ENCODE measurements at regions not wholly inside any gene's neighbourhood (a gene's known extent, or its start where the extent isn't known, plus 50 kb on each side); places are given as distances from the start of the nearest gene placed in this dataset.
"Not testable (repeated sequence)": the region's sequence is repeated elsewhere in the genome, so short reads cannot be mapped to it uniquely, and the experiment has no call there.

DNA sequence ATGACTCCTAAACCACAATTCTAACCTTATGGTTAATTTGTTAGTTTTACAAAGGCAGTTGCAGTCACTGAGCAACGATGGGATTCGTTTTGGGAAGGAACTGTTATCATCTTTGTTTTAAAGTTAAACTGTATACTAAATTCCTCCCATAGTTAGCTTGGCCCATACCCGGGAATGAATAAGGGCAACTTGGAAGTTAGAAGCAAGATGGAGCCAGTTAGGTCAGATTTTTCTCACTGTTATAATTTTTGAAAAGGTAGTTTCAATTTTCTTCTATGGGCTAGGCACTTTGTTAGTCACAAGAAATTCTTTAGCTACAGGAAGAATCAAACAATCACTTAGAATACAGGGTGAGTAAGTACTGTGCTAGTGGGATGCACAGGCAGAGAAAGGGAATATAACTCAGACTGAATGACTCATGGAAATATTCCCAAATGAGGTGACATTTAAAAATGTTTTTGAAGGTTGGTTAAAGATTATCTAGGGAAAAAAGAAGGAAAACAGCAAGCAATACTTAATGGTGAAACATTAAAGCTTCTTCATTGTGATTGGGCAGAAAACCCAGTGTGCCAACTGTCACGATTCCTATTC lies 153.6 kb downstream of the MAGEB17 start:
- DNase-seq (ENCODE audit: low read depth), result no peak

DNA sequence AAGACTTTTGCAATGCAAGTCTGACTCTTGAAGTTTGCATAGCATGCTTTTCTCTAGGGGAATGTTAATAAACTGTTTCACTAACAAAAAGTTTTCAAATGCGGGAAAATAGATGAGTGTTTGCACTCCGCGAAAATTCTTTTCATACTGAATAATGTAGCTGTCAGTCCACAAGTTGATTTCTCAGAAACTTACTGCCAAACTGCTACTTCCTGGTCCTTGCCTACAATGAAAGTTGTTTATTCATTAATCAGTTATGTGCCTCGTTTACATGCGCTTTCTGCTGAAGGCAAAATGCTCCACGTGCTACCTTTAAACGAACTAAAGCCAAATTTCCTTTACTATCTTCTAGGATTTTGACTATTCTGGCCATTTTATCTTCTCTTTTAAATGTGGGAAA lies 166.2 kb downstream of the MAGEB17 start:
- no peak for DNase-seq (ENCODE audit: low read depth)

DNA sequence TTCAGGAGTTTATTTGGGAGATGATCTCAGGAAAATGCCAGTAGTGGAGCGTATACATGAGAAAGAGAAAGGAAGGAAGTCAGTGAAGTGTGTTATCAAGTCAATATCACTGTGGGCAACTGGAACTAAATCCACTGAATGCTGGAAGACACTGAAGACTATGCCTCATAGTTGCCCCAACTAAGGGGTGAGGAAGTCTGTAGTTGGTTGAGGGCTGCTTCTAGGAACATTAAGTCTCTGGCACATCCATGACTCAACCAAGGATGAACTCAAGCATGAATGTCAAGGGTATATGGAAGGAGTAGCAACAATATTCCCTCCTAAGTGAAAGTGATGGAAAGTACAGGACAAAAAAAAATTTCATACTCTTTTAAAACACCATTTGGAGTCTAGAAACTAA lies 167.9 kb downstream of the MAGEB17 start:
- DNase-seq (ENCODE audit: low read depth), result no peak

DNA sequence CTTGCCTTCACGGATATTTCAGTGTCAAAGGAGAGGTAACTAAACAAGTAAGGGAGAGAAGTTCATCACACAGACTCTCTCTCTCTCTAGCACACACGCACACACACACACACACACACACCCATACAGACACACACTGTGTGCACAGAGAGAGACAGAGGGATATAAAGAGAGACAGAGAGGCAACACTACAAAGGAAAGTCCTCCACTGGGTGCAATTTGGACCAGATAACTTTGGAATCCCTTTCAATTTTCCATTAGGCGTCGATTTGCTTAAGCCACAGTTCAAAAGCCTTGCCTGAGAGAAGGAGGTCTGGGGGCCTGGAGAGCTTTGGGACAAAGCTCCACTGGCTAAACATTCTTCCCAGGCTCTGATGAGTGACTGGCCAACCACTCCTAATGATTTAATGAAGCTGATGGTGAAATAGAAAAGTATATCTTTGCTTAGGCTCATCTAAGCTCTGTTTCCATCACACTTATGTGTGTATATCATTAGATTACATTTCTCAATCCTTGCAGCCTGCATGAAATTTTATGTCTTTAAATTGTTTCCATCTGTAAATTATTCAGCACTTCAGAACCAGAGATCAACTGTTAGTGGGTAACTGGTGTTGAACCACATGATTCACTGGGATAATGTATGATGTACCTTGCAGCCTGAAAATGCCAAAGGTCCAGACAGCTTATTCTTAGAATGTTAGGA lies 180.8 kb downstream of the MAGEB17 start:
- DNase-seq (ENCODE audit: low read depth), result no peak

DNA sequence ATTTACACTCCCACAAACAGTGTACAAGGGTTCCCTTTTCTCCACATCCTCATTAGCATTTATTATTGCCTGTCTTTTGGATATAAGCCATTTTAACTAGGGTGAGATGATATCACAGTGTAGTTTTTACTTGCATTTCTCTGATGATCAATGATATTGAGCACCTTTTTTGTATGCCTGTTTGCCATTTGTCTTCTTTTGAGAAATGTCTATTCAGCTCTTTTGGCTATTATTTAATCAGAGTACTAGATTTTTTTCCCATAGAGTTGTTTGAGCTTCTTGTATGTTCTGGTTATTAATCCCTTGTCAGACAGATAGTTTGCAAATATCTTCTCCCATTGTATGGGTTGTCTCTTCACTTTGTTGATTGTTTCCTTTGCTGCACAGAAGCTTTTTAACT lies 190.6 kb downstream of the MAGEB17 start:
- DNase-seq (ENCODE audit: low read depth), result no peak

DNA sequence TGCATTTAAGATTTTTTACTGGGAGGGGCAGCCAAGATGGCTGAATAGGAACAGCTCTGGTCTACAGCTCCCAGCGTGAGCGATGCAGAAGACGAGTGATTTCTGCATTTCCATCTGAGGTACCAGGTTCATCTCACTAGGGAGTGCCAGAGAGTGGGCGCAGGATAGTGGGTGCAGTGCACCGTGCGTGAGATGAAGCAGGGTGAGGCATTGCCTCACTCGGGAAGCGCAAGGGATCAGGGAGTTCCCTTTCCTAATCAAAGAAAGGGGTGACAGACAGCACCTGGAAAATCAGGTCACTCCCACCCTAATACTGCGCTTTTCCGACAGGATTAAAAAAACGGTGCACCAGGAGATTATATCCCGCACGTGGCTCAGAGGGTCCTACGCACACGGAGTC lies 192.8 kb downstream of the MAGEB17 start:
- DNase-seq (ENCODE audit: low read depth), result not testable (repeated sequence)

DNA sequence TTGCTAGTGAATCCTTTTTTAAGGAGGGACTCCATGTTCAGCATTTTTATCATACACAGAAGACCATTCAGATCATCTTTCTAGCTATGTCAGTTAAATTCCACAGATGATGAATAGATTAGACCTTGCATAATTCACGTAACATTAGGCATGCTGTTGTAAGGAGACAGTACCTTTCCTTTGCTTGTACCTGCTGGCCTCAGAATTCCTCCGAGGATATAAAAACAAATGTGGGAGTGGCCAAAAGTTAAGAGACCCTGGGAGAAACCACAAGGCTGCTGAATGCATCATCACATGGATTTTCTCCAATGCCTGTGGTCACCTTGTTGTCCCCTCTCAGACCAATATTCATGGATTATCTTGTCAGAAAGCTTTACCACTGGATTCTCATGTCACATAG lies 201.4 kb downstream of the MAGEB17 start:
- DNase-seq (ENCODE audit: low read depth), result no peak

DNA sequence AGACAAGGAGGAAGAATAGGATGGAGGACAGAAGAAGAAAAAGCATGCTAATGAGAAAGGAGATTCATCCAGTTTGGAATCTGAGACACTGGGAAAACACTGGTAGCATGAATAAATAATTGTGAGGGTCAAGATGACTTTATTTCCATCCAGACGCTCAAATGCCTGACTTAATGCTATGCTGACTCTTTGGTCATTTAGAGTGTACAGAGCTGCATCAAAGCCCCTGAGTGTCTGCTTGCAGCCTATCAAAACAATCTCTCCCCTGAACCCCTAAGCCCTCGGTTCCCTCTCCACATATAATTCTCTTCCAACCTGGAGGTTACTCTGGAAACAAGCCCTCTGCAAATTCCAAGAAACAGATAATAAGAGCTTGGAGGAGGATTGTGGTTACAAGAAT lies 208.8 kb downstream of the MAGEB17 start:
- DNase-seq (ENCODE audit: low read depth), result no peak

DNA sequence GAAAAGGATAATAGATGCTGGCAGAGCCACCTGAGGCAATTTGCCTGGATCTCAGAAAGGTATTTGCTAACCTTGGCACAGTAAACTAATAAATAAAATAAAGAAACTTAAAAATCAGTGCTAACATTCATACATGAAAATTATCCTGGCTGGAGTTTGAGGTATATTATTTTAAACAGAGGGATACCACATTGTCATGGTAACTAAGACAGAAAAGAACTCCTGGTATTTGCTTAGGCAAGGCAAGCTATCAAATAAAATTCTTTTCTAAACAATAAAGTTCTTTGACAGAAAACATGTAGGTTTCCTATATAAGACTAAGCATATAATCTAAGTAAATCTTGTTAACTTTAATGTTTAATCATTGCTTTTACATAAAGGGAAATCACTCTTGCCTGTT lies 218.8 kb downstream of the MAGEB17 start:
- DNase-seq (ENCODE audit: low read depth), result no peak

DNA sequence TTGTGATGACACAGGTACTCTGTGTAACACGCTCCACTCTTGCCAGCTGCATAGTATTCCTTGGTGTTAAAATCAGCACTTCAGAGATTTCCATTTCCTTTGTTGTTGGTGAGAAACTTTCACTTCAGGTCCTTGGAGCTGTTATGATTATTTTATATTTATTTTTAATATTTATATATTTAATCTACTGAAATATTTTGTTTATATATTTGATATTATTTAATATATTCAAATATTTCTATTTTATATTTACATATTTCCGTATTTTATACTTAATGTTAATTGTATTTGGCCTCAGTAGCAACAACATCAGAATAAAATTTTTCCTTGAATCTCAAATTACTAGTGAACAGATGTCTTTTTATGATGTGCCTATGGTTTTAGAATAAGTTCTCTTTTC lies 225.3 kb downstream of the MAGEB17 start:
- DNase-seq (ENCODE audit: low read depth), result no peak

DNA sequence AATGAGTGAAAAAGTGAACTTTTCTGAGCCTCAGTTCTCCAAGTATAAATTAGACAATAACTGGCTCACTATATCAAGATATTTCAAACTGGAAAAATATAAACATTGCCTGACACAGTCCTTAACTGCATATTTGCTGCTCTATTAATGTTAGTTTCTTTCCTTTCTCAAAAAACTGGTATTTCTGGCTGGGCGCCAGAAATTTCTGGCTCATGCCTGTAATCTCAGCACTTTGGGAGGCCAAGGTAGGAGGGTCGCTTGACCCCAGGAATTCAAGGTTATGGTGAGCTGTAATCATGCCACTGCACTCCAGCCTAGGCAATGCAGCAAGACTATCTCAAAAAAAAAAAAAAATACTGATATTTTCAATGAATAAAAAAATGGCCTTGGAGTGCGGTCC lies 227.0 kb downstream of the MAGEB17 start:
- DNase-seq (ENCODE audit: low read depth), result no peak

DNA sequence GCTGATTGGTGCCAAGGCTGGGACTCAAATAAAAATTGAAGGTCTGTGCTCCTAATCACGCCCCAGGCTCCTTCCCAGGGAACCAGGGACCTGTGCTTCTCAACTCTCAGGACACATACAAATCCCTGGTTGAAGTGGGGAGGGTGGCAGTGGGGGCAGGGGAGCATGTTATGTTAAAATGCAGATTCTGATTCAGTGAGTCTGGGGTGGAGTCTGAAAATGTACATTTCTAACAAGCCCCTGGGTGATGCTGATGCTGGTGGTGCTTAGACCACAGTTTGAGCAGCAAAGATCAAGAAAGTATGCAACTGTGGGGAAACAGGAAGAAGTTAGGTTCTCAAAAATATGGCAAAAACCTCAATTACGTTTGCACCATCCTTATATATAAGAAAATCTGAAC lies 236.5 kb downstream of the MAGEB17 start:
- DNase-seq (ENCODE audit: low read depth), result no peak

DNA sequence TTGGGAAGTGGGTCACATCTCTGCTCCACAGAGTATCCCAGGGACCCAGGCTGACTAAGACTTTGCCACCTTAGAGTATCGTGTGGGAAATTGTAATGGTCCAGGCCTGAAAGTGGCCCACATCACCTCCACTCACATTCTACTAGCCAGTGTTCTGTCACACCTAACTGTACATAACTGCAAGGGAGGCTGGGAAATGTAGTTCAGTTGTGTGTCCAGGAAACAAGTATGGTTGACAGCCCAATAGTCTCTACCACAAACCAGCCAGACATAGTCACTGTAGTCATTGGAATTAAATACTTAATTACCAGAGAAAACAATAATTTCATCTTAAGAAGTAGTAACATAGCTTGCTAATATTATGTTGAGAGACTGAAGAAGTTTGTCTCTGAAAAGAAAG lies 233.4 kb upstream of the S100G start:
- no peak for DNase-seq (ENCODE audit: low read depth)

DNA sequence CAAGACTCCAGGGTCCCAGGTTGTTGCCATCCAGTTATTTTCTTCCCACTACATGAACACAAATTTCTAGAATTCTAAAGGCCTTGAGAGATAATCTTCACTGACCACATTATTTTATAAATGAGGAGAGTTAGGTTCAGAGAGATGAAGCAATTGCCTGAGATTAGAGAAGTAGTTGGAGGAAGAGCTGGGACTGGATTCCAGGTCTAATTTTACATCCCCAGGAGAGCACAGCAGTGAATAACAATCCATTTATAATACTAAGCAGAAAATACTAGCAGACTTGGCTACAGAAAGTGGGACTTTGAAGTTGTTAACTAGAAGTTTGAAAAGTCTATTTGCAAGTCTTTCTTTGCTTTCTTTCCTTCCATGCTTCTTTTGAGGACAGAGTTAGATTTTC lies 231.3 kb upstream of the S100G start:
- no peak for DNase-seq (ENCODE audit: low read depth)

DNA sequence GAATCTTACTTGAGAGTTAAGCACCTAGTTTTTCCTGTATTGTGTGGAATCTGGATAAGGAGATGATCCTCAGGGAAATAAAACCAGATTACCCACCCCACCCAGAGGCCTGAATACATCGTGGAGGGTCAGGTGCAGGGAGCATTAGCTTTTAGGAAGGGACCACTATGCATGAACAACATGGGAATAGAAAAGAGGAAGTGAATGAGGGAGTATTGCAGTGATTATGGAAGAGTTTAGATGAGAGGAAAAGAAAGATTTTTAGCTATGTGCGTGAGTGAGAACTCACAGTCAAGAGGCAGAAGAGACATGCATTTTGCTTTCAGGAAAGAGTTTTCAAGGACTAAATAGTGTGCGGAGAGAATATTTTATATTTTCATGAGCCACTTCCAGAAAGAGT lies 222.3 kb upstream of the S100G start:
- DNase-seq (ENCODE audit: low read depth), result no peak

DNA sequence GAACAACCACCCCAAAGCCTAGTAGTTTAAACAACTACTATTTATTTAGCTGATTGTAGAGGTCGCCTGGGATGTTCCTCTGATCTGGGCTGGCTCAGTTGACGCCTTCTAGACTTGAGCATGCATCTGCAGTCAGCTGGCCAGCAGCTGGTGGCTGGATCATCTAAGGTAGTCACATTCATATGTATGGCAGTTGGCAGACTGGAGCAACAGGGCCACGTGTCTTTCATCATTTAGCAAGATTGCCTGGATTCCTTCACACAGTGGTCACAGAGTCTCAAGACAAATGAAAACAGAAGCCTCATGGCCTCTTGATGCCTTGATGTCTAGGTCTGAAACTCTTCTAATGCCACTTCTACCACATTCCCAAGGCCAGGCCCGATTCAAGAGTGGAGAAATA lies 220.6 kb upstream of the S100G start:
- DNase-seq (ENCODE audit: low read depth), result no peak

DNA sequence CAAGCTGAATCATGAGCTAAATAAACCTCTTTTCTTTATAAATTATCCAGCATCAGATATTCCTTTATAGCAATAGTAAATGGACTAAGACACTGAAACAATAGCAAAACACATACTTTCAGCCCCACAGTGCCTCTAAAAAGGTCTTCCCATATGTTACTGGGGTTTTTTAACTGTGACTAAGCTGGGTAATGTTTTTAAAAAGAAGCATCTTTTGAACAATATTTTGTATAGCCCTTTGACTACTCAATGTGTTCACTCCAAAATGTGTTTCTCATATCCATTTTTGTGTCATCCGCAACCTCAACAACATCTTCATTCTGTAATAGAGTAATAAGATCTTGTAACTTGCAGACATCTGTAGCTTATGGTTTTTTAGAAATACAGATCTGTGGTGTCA lies 218.7 kb upstream of the S100G start:
- no peak for DNase-seq (ENCODE audit: low read depth)

DNA sequence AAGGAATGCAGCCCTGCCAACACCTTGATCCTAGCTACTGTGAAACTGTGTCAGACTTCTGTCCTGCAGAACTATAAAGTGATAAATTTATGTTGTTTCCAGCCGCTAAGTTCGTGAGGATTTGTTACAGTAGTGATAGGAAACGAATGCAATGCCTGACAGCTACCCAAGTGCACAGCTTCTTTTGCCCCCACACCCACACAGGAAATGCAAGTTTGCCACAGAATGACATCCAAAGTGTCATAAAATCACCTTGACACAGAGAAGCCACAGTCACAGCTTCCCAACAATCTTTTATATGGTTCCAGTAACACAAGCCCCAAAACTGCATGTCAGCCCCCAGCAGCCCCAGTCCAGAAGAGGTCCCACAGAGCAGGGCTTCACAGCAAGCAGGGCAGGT lies 216.9 kb upstream of the S100G start:
- DNase-seq (ENCODE audit: low read depth), result no peak

DNA sequence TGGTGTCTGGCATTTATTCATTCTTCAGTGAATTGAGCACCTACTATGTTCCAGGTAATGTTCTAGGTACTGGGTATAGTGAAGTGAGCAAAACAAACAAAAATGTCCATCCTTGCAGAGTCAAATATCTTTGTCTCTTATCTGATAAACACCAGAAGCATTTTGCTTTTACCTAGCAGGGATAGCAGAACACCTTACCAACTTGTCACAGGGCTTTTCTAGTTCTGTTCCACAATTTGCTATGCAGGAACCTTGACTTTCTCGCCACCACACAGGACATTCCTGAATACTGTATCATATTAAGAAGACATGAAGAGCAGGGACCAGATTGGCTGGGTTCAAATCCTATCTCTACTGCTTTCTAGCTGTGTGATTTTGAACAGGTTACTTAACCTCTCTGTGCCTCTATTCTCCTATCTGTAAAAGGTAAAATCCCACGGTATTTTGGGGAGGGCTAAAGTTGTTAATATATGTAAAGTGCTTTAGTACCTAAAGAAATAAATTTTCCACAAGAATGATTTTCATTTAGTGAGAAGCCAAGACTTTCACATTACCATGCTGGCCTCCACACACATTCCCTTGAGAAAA lies 214.5 kb upstream of the S100G start:
- DNase-seq (ENCODE audit: low read depth), result no peak

DNA sequence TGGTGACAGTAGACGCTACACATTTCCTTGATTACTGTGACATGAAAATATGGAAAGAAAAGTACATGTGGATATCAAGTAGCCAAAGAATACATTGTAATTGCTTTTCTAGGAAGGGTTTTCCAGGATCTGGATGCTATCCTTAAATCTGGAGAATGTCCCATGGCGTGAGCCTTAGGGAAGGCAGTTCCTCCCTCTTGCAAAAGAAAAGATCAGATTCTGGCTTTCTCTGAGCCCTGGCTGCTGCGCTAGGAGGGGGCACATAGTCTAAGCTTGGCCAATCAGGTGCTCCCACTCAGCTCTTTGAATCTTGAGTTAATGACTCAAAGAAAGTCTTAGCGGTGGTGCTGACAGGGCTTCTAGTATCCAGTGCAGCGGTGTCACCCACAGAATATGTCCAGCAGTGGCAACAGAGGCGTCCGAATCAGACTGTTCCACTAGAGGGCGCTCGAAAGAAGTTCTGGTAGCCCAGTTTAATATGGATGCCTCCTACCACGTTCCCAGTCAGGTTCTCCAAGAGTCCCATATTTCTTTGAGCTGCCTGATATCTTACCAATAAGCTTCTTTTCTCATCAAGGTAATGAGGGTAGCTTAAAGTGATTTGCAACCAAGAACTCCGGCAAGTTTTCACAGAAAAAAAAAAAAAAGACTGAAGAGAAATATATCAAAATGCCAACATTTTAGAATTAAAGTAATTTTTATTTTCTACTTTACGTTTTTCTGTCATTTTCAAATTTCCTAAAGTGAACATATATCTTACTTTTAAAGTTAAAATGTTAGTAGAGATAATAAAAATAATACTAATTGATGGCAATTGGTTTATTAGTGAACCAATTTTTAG lies 213.4 kb upstream of the S100G start:
- DNase-seq (ENCODE audit: low read depth), result peak; percentile 25

DNA sequence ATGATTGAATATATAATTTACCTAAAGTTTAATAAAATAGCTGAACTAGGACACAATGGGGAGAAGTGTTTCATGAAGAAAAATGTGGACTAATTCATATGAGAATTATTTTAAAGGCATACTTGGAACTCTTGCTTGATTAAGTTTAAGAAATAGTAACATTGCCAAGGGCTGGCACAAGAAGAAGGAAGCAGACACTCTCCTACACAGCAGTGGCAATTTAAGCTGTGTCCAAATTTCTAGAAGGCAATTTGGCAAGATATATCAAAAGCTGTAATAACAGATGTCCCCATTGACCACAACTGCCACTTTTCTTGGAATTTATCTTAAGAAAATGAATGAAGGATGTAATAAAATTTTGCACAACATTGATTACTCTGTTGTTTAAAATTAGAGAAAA lies 209.5 kb upstream of the S100G start:
- DNase-seq (ENCODE audit: low read depth), result no peak

DNA sequence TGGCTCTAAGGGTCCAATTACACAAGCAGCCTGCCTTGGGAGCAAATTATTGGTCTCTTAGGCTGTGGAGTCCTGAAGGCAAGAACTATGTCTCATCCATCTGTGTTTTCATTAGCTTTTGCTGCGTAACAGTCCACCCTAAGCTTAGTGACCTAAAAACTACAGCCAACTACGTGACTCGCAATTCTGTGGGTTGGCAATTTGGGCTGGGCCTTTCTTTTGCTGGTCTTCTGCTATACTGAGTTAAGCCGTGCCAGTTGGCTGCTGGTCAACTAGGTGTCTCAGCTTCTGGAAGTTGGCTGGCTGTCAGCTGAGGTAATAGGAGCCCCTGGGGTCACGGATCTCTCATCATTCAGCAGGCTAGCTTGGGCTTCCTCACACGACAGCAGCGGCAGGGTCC lies 205.6 kb upstream of the S100G start:
- no peak for DNase-seq (ENCODE audit: low read depth)

DNA sequence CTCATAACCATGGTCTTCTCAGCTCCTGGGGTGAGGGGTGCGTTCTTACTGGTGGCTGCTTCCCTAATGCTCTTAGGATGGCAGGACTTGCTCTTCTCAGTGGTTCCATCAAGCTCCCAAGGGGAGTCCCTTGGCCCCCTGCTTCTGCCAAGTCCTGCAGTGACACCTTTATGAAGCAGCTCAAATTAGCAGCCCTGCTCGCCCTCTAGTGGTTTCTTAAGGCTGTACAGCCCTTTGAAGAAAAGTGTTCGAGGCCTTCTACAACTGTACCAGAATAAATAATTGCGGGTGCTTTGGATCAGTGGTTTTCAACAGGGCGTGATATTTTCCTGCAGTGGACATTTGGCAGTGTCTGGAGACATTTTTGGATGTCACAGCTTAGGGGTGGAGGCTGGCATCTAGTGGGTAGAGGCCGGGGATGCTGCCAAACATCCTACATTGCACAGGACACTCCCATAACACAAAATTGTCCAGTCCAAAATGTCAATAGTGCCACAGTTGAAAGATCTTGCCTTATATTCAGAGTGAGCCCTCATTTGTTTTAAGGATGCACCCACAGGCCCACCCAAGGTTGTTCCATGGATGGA lies 204.7 kb upstream of the S100G start:
- peak; percentile 10 for DNase-seq (ENCODE audit: low read depth)

Data from stimulated activated CD8-positive, alpha-beta memory T cell treated with anti-CD3 and anti-CD28 coated beads, Interleukin-12 subunit alpha, Interleukin-12 subunit beta, amount 100 ng/mL, for 1 hour (primary cell).